Colonic mucosa (tissue), 4 donors: ENCODE measurements at regions not wholly inside any gene's neighbourhood (a gene's known extent, or its start where the extent isn't known, plus 50 kb on each side); places are given as distances from the start of the nearest gene placed in this dataset.

ENCODE experiments used
- DNase-seq: peaks from one replicate; pipeline ENCODE4 v3.0.0-alpha.2; 2020
- H3K27ac ChIP-seq: fragments of 200-600 bp; one replicate; pipeline ENCODE4 v1.8.0; 2021
- H3K27me3 ChIP-seq: fragments of 200-600 bp; one replicate; pipeline ENCODE4 v1.8.0; 2021
- H3K36me3 ChIP-seq: fragments of 200-600 bp; one replicate; pipeline ENCODE4 v1.8.0; 2021
- H3K4me1 ChIP-seq: fragments of 200-600 bp; one replicate; pipeline ENCODE4 v1.8.0; 2021; ENCODE audit warnings: mild to moderate bottlenecking
- H3K4me3 ChIP-seq: fragments of 200-600 bp; one replicate; pipeline ENCODE4 v1.8.0; 2021
- H3K9ac ChIP-seq, 2 donors: one replicate each; pipeline ENCODE4 v1.7.0; 2013; ENCODE audit warnings: control low read depth in 2 of 2, low read depth in 2 of 2, low read length in 2 of 2
- H3K9me3 ChIP-seq: fragments of 200-600 bp; one replicate; pipeline ENCODE4 v1.8.0; 2021
- intact Hi-C: fragments of 100-400 bp; cut with DNase I; formaldehyde crosslinking; loops from one replicate; pipeline ENCODE4 v1.14.1; 2022
- TF ChIP-seq, protein P1 (sequence below): fragments of 200-600 bp; IDR thresholded peaks from one replicate; pipeline ENCODE4 v1.8.0; 2022; ENCODE audit warnings: antibody characterized with exemption, mild to moderate bottlenecking
- donor health status: healthy.
- donor health status: DM: no; HTN: no; CAD: no.
- donor health status: DM: no; HTN: no; CAD: no.

DNA sequence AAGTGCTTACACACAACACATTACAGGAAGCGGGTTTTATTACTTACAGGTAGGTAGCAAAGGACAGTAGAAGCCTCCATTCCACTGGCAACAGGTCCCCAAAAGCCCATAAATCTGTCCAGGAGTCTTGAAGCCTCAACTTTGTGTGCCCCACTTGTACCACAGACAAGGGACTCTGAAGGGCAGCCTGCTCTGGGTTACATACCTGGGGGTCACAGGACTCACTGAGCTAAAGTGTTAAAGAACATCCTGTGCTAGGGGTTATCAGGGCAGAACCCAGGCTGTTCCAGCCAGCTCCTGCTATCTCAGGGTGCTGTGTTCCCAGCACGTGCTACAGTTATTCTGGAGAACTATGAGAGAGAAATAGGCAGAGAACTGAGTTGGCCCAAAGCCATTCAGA, 230.9 kb upstream of the SLC10A2 start:
- no peak overlapping the region for H3K27ac ChIP-seq
- TF ChIP-seq, protein P1, sequence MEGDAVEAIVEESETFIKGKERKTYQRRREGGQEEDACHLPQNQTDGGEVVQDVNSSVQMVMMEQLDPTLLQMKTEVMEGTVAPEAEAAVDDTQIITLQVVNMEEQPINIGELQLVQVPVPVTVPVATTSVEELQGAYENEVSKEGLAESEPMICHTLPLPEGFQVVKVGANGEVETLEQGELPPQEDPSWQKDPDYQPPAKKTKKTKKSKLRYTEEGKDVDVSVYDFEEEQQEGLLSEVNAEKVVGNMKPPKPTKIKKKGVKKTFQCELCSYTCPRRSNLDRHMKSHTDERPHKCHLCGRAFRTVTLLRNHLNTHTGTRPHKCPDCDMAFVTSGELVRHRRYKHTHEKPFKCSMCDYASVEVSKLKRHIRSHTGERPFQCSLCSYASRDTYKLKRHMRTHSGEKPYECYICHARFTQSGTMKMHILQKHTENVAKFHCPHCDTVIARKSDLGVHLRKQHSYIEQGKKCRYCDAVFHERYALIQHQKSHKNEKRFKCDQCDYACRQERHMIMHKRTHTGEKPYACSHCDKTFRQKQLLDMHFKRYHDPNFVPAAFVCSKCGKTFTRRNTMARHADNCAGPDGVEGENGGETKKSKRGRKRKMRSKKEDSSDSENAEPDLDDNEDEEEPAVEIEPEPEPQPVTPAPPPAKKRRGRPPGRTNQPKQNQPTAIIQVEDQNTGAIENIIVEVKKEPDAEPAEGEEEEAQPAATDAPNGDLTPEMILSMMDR, result no peak
- no peaks in the 10 kb centered on the region for H3K4me1 ChIP-seq
- intact Hi-C loops, result no loop called here
- DNase-seq, result no peak
- no peak overlapping the region for H3K9ac ChIP-seq
- H3K4me3 ChIP-seq, result no peak overlapping the region
- no peaks in the 10 kb centered on the region for H3K27me3 ChIP-seq
- no peaks in the 10 kb centered on the region for H3K9me3 ChIP-seq
- H3K36me3 ChIP-seq, result no peaks in the 10 kb centered on the region

DNA sequence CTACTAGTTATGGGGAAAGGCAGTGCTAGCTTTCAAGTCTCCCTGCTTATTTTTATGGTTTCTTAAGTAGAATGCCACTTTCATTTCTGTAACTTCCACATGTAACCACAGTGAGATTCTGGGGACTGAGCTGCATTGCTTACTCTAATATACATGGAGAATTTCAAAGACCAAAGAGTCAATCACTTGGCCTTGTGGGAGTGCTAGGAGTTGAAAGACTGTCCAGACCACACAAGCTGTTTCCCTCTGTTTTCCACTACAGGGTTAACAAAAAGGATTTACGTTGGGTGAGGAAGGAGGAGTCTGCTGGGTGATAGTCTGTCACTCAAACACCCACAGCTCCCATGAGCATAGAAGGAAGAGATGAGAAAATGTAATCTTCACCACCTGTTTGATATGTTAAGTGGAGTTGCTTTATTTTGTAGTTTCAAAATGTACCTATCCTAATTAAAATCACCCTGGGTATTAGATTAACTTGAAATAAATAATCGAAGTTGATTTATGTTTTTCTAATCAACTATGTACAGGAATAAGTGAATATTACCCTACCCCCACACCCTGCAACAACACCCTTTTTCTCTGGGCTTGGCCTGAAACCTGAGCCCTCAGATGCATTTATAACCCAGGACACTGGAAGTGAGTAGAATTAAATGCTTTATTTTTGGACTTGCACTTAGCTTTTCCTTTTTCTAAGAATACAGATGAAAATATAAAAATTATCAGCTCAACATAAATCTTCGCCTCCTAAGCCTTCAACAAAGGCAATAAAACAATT, 225.8 kb upstream of the SLC10A2 start:
- Histone ChIP-seq H3K27ac (no peak overlapping the region), H3K9me3 (no peaks in the 10 kb centered on the region), H3K4me1 (no peaks in the 10 kb centered on the region), H3K36me3 (no peaks in the 10 kb centered on the region), H3K4me3 (no peak overlapping the region), H3K9ac (no peak overlapping the region), H3K27me3 (no peaks in the 10 kb centered on the region)
- TF ChIP-seq, protein P1, result no peak
- intact Hi-C loops, result no loop called here
- no peak for DNase-seq

DNA sequence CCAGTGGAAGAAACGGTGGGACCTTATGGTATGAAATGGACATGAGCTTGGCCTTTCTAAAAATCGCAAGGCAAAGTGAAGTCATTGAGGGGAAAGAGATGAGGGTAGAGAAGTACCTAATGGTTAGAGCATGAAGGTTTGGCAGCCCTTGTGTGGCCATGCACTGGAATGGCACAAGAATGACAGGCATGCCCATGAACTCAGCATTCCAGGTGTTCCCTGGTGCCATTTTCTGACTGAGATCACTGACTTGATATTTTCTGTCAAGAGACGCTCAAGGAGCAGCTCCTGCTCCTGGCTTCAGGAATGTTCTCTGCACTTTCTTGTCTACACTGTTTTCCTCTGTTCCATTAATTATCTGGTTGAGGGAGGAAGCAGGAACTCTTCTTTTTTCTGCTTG, 225.0 kb upstream of the SLC10A2 start:
- H3K4me1 ChIP-seq, result no peaks in the 10 kb centered on the region
- H3K4me3 ChIP-seq, result no peak overlapping the region
- no peak overlapping the region for H3K9ac ChIP-seq
- H3K36me3 ChIP-seq, result no peaks in the 10 kb centered on the region
- DNase-seq, result no peak
- TF ChIP-seq, protein P1, result no peak
- H3K27me3 ChIP-seq, result no peaks in the 10 kb centered on the region
- no peaks in the 10 kb centered on the region for H3K9me3 ChIP-seq
- no peak overlapping the region for H3K27ac ChIP-seq
- intact Hi-C loops, result no loop called here

DNA sequence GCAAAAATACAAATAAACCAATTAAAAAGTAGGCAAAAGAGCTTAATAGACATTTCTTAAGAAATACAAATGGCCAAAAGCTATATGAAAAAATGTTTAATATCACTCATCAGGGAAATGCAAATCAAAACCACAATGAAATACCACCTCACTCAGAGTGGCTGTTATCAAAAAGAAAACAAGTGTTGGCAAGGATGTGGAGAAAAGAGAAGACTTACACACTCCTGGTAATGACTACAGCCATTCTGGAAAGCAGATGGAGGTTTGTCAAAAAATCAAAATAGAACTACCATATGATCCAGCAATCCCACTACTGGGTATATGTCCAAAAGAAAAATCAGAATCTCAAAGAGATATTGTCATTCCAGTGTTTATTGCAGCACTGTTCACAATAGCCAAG, 223.5 kb upstream of the SLC10A2 start:
- no peaks in the 10 kb centered on the region for H3K9me3 ChIP-seq
- no peaks in the 10 kb centered on the region for H3K4me1 ChIP-seq
- no peaks in the 10 kb centered on the region for H3K36me3 ChIP-seq
- H3K27me3 ChIP-seq, result no peaks in the 10 kb centered on the region
- no peak overlapping the region for H3K9ac ChIP-seq
- DNase-seq, result no peak
- no peak overlapping the region for H3K4me3 ChIP-seq
- intact Hi-C loops, result no loop called here
- TF ChIP-seq, protein P1, result no peak
- no peak overlapping the region for H3K27ac ChIP-seq

DNA sequence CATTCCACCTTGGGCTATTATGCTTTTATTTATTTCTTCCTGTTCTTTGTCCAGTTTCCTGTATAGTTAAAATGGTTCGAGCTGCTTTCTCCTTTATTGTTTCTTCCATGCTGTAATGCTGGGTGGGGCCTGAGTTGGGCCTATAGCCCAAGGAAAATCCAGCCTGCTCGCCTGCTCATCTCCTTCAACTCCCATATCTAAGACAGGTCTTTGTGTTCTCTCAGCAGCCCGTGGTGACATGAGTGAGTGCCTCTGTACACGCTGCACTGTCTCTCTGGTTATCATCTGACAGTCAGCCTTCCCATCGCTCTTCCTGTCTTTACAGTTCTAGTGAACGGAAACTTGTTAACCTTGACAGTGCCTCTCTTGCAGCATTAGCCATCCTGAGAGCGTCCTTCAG, 221.9 kb upstream of the SLC10A2 start:
- Histone ChIP-seq H3K4me1 (no peaks in the 10 kb centered on the region), H3K9ac (no peak overlapping the region), H3K36me3 (no peaks in the 10 kb centered on the region), H3K27me3 (no peaks in the 10 kb centered on the region), H3K27ac (no peak overlapping the region), H3K4me3 (no peak overlapping the region), H3K9me3 (no peaks in the 10 kb centered on the region)
- TF ChIP-seq, protein P1, result no peak
- intact Hi-C loops, result no loop called here
- DNase-seq, result no peak
